HEK293 (cell line): ENCODE measurements at regions not wholly inside any gene's neighbourhood (a gene's known extent, or its start where the extent isn't known, plus 50 kb on each side); places are given as distances from the start of the nearest gene placed in this dataset.
A peak's percentile ranks its signal among the peaks of the same experiment; 100 is the strongest.

ENCODE experiments used
- EGR2 ChIP-seq: fragments of 450-650 bp; formaldehyde crosslinking; IDR thresholded peaks from 2 replicates; pipeline ENCODE4 v1.5.1; 2016; ENCODE audit warnings: low read depth, missing biosample characterization, missing genetic modification characterization
- HOXA7 ChIP-seq: sonication (generic); formaldehyde crosslinking; IDR thresholded peaks from 2 replicates; pipeline ENCODE4 v1.8.1; 2022; ENCODE audit warnings: missing genetic modification reagents, borderline replicate concordance
- MEIS1 ChIP-seq: sonication (generic); formaldehyde crosslinking; IDR thresholded peaks from 2 replicates; pipeline ENCODE4 v1.8.1; 2022; ENCODE audit warnings: missing genetic modification reagents, mild to moderate bottlenecking, borderline replicate concordance
- MZF1 ChIP-seq: fragments of 450-650 bp; formaldehyde crosslinking; IDR thresholded peaks from 2 replicates; pipeline ENCODE4 v1.5.1; 2017; ENCODE audit warnings: missing biosample characterization, missing genetic modification characterization, borderline replicate concordance
- PRDM2 ChIP-seq: fragments of 450-650 bp; formaldehyde crosslinking; IDR thresholded peaks from 2 replicates; pipeline ENCODE4 v1.5.1; 2016; ENCODE audit warnings: missing biosample characterization, missing genetic modification characterization, borderline replicate concordance
- SP3 ChIP-seq: fragments of 450-650 bp; formaldehyde crosslinking; IDR thresholded peaks from 2 replicates; pipeline ENCODE4 v1.5.1; 2016; ENCODE audit warnings: missing biosample characterization, missing genetic modification characterization
- ZBTB26 ChIP-seq: fragments of 450-650 bp; formaldehyde crosslinking; optimal IDR thresholded peaks from 2 replicates; pipeline ENCODE3; 2016; ENCODE audit warnings: missing biosample characterization, mild to moderate bottlenecking, missing genetic modification characterization
- ZFP41 ChIP-seq: fragments of 450-650 bp; formaldehyde crosslinking; IDR thresholded peaks from 2 replicates; pipeline ENCODE4 v1.5.1; 2016; ENCODE audit warnings: missing biosample characterization, missing genetic modification characterization, borderline replicate concordance
- ZNF174 ChIP-seq: fragments of 450-650 bp; formaldehyde crosslinking; IDR thresholded peaks from 2 replicates; pipeline ENCODE4 v1.5.0; 2017; ENCODE audit warnings: missing biosample characterization, mild to moderate bottlenecking, missing genetic modification characterization
- ZNF211 ChIP-seq: fragments of 450-650 bp; formaldehyde crosslinking; IDR thresholded peaks from 2 replicates; pipeline ENCODE4 v1.5.1; 2016; ENCODE audit warnings: low read depth, missing biosample characterization, missing genetic modification characterization
- ZNF248 ChIP-seq: fragments of 450-650 bp; formaldehyde crosslinking; IDR thresholded peaks from 2 replicates; pipeline ENCODE4 v1.5.1; 2017; ENCODE audit warnings: missing biosample characterization, missing genetic modification characterization
- ZNF335 ChIP-seq: fragments of 450-650 bp; formaldehyde crosslinking; conservative IDR thresholded peaks from 2 replicates; pipeline ENCODE4 v1.5.1; 2016; ENCODE audit warnings: missing biosample characterization, missing genetic modification characterization
- ZNF362 ChIP-seq: fragments of 450-650 bp; formaldehyde crosslinking; IDR thresholded peaks from 2 replicates; pipeline ENCODE4 v1.5.1; 2016; ENCODE audit warnings: missing biosample characterization, missing genetic modification characterization
- ZNF433 ChIP-seq: fragments of 450-650 bp; formaldehyde crosslinking; IDR thresholded peaks from 2 replicates; pipeline ENCODE4 v1.5.1; 2016; ENCODE audit warnings: missing biosample characterization, missing genetic modification characterization, low read depth
- ZNF530 ChIP-seq: fragments of 450-650 bp; formaldehyde crosslinking; IDR thresholded peaks from 2 replicates; pipeline ENCODE4 v1.5.1; 2016; ENCODE audit warnings: low read depth, missing biosample characterization, missing genetic modification characterization
- ZNF558 ChIP-seq: fragments of 450-650 bp; formaldehyde crosslinking; IDR thresholded peaks from 2 replicates; pipeline ENCODE4 v1.5.1; 2016; ENCODE audit warnings: missing biosample characterization, missing genetic modification characterization
- ZNF571 ChIP-seq: fragments of 450-650 bp; formaldehyde crosslinking; IDR thresholded peaks from 2 replicates; pipeline ENCODE4 v1.5.0; 2017; ENCODE audit warnings: missing biosample characterization, missing genetic modification characterization
- ZNF580 ChIP-seq: fragments of 450-650 bp; formaldehyde crosslinking; IDR thresholded peaks from 2 replicates; pipeline ENCODE4 v1.5.1; 2016; ENCODE audit warnings: missing biosample characterization, missing genetic modification characterization
- ZNF626 ChIP-seq: fragments of 450-650 bp; sonication (Bioruptor Pico); formaldehyde crosslinking; IDR thresholded peaks from 2 replicates; pipeline ENCODE4 v1.5.1; 2018; ENCODE audit warnings: missing biosample characterization, missing genetic modification characterization, inconsistent platforms
- ZNF660 ChIP-seq: fragments of 450-650 bp; IDR thresholded peaks from 2 replicates; pipeline ENCODE4 v1.5.1; 2018; ENCODE audit warnings: missing biosample characterization, mild to moderate bottlenecking, missing genetic modification characterization
- ZNF664 ChIP-seq: fragments of 450-650 bp; formaldehyde crosslinking; IDR thresholded peaks from 2 replicates; pipeline ENCODE4 v1.5.1; 2016; ENCODE audit warnings: missing biosample characterization, missing genetic modification characterization
- ZNF670 ChIP-seq: fragments of 450-650 bp; formaldehyde crosslinking; IDR thresholded peaks from 2 replicates; pipeline ENCODE4 v1.5.1; 2016; ENCODE audit warnings: missing biosample characterization, missing genetic modification characterization, low read depth
- ZNF704 ChIP-seq: fragments of 450-650 bp; formaldehyde crosslinking; IDR thresholded peaks from 2 replicates; pipeline ENCODE4 v1.5.1; 2016; ENCODE audit warnings: missing biosample characterization, missing genetic modification characterization
- ZNF747 ChIP-seq: fragments of 450-650 bp; formaldehyde crosslinking; IDR thresholded peaks from 2 replicates; pipeline ENCODE4 v1.5.1; 2016; ENCODE audit warnings: missing biosample characterization, missing genetic modification characterization
- ZNF830 ChIP-seq: fragments of 450-650 bp; IDR thresholded peaks from 2 replicates; pipeline ENCODE4 v1.5.0; 2018; ENCODE audit warnings: missing biosample characterization, missing genetic modification characterization, low read depth, mild to moderate bottlenecking, moderate library complexity
- TF ChIP-seq, protein P1 (sequence below): fragments of 450-650 bp; formaldehyde crosslinking; IDR thresholded peaks from 2 replicates; pipeline ENCODE4 v1.5.1; 2016; ENCODE audit warnings: missing biosample characterization, missing genetic modification characterization
- TF ChIP-seq, protein P2 (sequence below): fragments of 450-650 bp; formaldehyde crosslinking; IDR thresholded peaks from 2 replicates; pipeline ENCODE4 v1.5.1; 2017; ENCODE audit warnings: missing biosample characterization, missing genetic modification characterization

GRCh38 chr10:86585037-86585929, 63.7 kb upstream of the WAPL start (continued):
- TF ChIP-seq ZNF747 (tag by site-specific recombination) (no peak), MEIS1 (CRISPR knock-in tag) (no peak), ZNF660 (tag by site-specific recombination) (peak; percentile 62; the same call in 1 of the 2 replicates), SP3 (no peak; the same call in 1 of the 2 replicates), EGR2 (tag by site-specific recombination) (no peak), PRDM2 (tag by site-specific recombination) (no peak), ZNF558 (tag by site-specific recombination) (no peak), ZNF174 (tag by site-specific recombination) (no peak), MZF1 (tag by site-specific recombination) (no peak), ZNF433 (no peak), ZNF530 (tag by site-specific recombination) (no peak), ZNF670 (tag by site-specific recombination) (no peak), ZNF362 (tag by site-specific recombination) (no peak), ZBTB26 (no peak), ZNF580 (tag by site-specific recombination) (no peak), ZNF571 (tag by site-specific recombination) (no peak), ZNF830 (no peak), HOXA7 (no peak), ZNF626 (tag by site-specific recombination) (no peak), ZNF335 (tag by site-specific recombination) (0 out of 2 replicates have a peak, but pooled peaks have one; percentile 18), ZFP41 (tag by site-specific recombination) (no peak), ZNF704 (tag by site-specific recombination) (no peak), ZNF211 (tag by site-specific recombination) (no peak), ZNF664 (tag by site-specific recombination) (no peak), ZNF248 (tag by site-specific recombination) (no peak)
- TF ChIP-seq, protein P1, sequence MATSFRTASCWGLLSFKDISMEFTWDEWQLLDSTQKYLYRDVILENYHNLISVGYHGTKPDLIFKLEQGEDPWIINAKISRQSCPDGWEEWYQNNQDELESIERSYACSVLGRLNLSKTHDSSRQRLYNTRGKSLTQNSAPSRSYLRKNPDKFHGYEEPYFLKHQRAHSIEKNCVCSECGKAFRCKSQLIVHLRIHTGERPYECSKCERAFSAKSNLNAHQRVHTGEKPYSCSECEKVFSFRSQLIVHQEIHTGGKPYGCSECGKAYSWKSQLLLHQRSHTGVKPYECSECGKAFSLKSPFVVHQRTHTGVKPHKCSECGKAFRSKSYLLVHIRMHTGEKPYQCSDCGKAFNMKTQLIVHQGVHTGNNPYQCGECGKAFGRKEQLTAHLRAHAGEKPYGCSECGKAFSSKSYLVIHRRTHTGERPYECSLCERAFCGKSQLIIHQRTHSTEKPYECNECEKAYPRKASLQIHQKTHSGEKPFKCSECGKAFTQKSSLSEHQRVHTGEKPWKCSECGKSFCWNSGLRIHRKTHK (tag by site-specific recombination): no peak
- TF ChIP-seq, protein P2, sequence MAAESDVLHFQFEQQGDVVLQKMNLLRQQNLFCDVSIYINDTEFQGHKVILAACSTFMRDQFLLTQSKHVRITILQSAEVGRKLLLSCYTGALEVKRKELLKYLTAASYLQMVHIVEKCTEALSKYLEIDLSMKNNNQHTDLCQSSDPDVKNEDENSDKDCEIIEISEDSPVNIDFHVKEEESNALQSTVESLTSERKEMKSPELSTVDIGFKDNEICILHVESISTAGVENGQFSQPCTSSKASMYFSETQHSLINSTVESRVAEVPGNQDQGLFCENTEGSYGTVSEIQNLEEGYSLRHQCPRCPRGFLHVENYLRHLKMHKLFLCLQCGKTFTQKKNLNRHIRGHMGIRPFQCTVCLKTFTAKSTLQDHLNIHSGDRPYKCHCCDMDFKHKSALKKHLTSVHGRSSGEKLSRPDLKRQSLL (tag by site-specific recombination): no peak
